HG03575 (cell line): ENCODE measurements at regions not wholly inside any gene's neighbourhood (a gene's known extent, or its start where the extent isn't known, plus 50 kb on each side); places are given as distances from the start of the nearest gene placed in this dataset.
"Not testable (repeated sequence)": the region's sequence is repeated elsewhere in the genome, so short reads cannot be mapped to it uniquely, and the experiment has no call there.

Source experiments
- ATAC-seq: cut with Tn5 transposase; IDR thresholded peaks from one replicate; pipeline ENCODE4 v1.9.1; 2021; ENCODE audit not compliant: unreplicated experiment, insufficient number of reproducible peaks, low FRiP score; ENCODE audit errors: extremely low read depth

DNA sequence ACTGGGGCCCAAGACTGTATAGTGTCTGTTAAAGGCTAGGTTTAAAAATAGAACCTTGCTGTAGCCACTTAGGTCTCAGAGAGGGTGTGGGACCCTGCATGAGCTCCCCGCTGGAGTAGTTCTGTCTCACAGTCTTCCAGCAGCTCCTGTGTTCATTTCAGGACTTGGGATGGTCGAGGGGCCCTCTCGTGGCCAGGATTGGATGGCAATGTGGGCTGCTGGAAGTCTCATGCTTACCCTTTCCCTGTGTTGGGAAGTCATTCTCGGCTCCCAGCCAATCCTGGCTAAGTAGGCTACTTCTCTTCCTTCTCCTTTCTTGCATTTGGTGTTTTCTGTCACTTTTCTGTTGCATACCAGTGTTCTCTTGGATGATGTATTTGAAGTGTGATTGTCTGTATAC lies 284.0 kb upstream of the GCFC2 start:
- ATAC-seq = no peak

DNA sequence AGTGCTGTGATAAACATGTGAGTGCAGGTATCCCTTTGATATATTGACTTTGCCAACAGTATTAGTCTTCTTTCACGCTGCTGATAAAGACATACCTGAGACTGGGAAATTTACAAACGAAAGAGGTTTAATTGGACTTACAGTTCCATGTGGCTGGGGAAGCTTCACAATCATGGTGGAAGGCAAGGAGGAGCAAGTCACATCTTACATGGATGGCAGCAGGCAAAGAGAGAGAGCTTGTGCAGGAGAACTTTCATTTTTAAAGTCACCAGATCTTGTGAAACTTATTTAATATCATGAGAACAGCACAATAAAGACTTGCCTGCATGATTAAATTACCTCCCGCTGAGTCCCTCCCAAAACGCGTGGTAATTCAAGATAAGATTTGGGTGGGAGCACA lies 277.9 kb upstream of the GCFC2 start:
- ATAC-seq = not testable (repeated sequence)

DNA sequence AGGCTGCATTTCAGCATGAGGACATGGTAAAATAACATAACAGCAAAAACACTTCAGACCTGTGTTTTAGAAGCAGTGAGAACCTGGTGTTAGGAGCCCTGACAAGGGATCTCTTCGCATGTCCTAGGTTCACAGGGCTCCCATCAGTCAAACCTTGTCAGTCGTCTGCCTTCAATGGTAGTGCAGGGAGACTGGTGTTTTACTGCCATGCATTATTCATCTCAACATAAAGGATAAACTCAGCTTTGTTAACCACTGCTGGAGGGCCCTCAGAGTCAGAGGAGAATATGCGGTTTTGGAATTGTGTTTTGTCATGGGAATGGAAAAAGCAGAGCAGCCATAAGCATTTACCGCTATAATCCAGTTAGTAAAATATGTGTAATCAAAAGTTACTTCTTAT lies 275.9 kb upstream of the GCFC2 start:
- ATAC-seq = no peak

DNA sequence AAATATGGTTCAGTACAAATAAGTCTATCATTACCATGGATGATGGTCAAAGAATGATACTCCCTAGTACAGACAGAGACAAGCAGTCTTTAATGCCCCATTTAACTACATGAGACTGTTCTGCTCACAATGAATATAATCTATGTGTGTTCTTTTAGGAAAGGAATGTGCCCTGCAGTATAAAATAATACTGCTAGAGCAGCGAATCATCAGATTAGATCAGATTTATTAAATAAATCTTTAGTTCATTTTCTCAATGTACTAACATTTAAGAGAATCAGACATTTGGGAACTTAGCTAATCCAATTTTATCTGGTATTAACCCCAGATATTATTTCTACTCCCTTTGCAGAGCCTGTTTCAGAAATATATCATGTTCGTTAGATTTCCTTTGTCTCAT lies 272.0 kb upstream of the GCFC2 start:
- ATAC-seq = no peak

DNA sequence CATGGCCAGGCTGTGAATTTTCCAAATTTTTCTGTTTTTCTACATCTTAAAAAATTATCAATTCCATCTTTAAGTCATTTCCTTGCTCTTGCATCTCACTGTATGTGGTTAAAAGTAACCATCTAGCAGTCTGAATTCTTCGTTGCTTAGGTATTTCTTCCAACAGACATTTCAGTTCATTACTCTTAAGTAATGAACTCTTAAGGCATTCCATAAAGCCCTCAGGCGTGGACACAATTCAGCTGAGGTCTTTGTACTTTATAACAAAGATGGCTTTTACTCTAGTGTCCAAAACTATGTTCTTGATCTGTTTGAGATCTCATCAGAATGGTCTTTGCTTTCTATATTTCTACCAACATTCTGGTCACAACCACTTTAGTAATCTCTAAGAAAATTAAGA lies 253.9 kb upstream of the GCFC2 start:
- no peak for ATAC-seq

DNA sequence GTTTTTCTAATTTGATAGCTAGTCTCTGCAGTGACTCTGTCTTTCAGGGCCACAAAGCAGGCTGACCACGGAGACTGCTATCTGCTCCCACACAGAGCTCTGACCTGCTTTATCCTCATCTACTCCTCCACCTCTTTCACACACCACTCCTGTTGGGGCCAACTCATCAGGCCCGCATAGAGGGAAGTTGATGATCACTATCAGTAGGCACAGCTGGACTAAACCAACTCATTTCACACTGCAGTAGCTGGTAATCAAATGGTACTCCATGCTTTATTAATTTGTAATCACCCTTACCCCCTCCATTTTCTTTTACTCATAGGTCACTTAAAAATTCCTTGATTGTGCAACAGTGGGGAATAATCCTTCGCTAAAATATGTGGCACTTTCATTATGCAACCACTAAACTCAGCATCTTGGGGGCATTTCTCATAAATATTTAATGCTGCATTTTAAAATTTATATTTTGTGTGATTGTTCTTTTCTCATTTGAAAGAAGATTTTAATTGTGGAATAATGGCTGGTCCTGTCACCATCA lies 249.8 kb upstream of the GCFC2 start:
- ATAC-seq = no peak

DNA sequence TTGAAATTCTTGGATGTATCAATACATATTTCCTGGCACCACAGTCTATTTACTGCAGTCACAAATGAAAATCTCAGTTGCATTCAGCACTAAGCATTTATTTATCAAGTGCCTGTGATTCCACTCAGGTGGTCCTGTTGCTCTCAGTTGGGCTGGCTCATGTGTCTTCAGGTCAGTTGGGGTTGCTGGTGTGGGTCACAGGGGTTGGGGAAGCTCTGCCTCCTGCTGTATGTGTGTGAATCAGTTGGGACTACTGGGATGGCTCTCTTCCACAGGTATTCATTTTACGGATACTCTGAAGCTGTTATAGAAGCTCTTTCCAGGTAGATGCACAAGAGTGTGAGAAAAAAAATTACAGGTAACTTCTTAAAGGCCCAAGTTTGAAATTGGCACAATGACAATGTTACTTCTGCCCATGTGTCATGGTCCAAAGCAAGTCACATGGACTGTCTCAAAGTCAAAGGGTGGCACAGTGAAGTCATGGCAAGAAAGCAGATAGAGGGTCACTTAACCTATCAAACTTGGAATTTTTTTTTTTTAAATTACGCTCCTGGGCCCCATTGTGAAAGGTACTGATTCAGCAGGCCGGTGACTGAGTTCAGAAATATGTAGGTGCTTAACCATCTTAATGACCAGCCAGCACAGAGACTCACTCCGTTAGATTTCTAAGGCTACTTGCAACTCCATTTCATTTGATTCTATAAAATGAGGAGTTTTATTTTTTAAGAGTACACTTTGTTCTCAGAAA lies 249.2 kb upstream of the GCFC2 start:
- ATAC-seq = no peak

DNA sequence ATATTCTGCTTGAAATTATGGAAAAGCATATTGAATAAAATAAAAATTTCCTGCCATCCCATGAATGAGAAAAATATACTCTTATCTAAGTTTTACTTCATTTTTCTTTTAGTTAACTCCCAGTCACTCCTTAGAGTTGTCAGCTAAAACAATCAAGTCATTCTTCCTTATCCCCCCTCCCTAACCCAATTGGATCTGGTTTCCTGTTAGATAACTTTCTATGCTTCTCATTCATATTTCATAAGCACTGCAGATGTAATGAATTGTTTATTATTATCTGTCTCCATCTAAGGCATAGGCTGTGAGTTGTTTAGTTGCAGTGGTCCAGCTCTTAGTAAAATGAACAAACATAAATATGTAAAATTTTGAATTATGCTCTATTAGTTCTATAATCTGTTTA lies 244.0 kb upstream of the GCFC2 start:
- ATAC-seq = no peak

DNA sequence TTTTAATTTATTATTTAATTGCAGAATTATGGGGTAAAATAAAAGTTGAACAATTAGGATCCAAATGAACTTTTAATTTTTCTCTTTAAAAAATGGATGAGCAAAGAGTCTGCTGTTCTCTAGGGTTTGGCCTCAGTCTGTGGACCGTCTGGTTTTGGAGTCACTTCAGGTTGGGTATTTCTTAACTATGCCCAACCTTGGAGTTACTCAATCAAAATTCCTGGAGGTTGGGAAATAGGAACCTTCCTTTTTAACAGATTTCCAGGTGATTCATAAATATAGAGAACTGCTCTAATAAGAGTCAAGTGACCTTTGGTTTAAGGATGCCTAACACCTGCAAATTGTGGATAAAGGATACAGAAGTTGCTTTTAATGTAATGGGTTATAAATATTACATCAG lies 241.5 kb upstream of the GCFC2 start:
- no peak for ATAC-seq

DNA sequence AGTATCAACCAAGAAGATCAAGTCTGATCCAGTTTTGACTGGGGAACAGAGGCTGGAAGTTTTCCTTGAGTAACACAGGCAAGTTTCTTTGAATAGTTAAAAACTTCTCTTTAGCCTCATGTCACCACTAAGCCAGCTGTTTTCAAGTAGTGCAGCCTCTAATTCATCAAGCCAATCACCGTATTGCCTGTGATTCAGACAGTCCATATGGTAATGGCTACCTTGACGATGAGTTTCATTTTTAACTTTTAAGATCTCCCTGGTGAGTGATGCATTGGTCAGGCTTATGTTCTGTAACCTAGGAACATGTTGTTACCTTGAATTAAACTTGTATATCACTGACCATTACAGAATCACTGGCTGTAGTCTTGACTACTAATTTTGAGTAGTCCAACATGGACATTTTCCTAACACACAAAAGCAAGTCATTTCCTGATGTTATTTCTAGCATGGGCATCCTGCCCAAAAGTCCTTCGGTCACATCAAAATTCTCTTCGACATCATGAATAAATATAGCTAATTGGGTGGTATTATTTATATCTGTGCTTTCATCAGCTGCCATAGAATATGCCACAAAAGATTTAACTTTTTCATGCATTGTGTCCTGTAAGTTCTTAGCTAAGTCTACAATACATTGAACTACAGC lies 238.8 kb upstream of the GCFC2 start:
- ATAC-seq = no peak

DNA sequence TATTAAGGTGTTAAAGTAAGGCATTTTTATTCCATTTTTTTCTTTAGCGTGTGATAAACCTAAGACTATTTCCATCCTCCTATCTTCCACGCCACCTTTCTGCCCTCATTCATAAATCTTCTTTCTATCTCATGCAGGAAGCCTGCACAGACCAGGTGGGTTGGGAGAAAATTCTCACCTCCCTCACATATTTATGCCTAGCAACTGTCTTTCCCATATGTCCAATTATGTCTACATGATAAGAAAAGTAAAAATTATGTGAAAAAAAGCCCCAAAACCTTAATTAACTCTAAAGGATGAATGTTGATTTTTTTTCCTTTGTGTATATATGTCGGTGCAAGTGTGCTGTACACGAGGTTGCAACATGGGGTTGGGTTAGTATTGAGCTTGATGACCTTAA lies 225.6 kb upstream of the GCFC2 start:
- ATAC-seq = no peak

DNA sequence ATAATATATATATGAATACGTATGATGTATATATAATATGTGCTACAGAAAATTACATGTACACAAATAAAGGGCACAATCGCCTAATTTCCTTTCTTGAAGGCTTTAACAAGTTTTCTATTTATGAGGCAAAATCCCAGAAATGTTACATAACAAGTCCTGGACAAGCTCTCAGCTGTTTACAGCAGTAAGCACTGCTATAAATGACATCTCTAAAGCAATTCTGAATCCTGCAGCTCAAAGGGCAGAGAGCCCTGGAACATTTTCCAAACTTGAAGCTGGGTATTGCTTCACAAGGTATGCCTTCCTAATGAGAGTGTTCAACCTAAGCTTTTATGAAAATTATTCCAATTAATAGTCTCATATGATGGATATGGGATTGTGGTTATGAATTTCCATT lies 222.3 kb upstream of the GCFC2 start:
- ATAC-seq = no peak

DNA sequence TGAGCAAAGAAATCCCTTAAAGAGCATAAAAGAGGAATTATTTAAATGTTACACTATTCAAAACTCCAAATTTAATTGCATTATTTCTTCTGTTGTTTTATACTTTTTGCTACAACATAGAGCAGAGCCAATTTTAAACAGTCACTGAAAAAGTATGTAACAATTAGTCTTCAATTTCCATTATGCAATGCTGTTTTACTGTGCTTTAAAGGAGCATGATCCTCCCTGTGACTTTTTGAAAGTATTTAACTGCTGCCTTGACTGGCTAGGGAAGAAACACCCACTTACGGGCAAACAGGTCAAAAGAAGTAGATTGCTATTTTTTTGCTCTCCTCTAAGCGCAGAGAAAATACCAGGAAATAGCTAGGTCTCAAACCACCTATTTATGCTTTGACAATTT lies 217.4 kb upstream of the GCFC2 start:
- ATAC-seq = no peak

DNA sequence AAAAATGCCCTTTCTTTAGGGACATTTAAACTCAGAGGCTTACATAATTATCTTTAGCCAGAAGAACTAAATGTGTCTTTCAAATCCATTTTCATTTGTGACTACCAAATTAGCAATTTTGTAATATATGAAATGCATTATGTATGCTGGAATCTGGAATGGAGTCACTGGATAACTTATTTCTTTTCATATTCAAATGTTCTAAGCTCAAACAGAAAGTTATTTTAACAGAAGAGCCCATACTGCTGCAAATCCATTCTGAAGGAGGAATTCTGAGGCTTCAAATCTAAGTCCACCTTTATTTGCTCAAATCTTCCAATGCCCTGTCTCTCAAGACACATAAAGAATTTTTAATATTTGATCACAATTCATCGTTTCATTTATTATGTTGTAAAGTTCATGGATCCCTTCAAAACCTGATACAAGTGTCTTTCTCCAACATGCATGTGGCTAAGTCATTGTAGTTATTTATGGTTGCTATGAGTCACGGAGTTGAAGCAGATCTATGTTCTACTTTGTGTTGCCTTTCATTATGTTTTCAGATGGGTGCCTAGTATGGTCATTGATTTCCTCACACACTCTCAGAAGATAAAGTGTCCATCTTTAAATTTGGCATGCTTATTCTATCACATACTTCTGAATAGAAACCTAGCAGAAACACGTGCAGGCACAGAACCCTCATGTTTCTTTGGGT lies 214.8 kb upstream of the GCFC2 start:
- ATAC-seq = no peak

DNA sequence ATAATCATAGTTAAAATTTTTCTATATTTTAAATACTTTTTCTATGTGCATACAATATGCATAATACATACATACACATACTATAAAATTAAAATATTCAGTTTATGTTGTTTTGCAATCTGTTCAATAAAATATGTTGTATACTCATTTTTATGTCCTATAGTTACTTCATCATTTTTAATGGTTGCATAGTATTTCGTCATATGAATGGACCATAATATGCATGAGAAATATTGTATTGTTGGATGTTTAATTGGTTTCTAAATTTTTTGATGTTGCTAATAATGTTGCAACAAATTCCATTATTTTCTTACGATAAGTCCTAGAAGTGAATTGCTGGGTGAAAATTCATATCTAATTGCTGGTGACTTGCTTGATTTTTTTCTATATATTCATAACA lies 211.5 kb upstream of the GCFC2 start:
- ATAC-seq = no peak

DNA sequence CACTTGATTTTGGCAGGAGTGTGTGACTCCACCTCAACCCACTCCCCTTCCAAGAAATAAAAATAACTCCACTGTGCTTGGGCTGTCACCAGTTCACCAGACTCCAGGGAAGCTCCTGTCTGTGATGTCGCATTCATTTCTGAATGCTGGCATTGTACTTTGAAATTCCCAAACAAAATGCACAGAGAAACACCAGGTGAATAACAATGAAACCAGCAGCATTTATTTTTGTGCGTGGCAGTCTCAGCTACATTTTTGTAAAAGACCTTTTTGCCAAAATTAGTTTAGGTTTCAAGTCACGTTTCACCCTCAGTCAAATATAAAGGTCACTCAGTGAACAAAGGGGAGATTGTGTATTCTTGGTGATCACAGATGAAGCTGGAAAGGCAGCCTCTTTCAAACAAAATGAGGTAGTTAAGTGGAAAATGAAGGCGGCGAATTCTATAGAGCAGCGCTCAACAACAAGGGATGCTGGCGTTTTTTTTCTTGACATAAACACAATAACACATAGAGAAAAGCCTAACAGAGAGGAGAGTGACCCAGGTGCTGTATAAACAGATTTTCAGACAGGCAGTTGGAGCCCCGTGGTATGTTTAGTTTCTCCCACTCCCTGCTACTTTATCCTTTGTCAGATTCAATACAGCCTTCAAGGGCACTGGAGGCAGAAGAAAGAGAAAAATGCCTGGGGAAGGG lies 210.3 kb upstream of the GCFC2 start:
- ATAC-seq = no peak

DNA sequence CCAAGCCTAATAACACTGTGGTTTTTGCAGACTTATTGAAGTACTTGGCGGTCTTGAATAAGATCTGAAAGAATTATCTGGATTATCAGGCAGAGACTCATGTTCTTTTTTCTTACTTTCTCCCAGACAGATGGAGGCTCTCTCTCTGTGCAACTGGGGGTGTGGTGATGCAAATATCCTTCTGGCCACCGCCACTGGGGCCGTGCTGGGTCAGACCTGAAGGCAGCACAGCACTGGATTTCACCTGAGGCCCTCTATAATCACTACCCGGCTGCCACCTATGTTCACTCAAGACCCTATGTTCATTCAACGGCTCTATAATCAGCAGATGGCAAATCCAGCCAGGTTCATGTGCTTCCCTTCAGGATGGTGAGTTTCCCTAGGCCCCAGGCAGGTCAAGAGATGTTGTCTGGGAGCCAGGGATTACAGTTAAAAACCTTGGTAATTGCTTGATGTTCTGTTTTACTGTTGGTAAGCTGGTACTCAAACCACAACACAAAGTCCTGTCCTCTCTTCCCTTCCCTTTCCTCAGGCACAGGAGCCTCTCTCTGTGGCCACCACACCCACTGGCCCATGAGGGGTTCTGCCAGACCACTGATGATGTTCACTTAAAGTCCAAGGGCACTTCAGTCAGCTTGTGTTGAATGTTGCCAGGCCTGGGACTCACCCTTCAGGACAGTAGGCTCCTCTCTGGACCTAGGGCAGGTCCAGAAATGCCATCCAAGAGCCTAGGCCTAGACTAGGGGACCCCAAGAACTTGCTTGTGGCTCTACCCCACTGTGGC lies 205.3 kb upstream of the GCFC2 start:
- no peak for ATAC-seq

DNA sequence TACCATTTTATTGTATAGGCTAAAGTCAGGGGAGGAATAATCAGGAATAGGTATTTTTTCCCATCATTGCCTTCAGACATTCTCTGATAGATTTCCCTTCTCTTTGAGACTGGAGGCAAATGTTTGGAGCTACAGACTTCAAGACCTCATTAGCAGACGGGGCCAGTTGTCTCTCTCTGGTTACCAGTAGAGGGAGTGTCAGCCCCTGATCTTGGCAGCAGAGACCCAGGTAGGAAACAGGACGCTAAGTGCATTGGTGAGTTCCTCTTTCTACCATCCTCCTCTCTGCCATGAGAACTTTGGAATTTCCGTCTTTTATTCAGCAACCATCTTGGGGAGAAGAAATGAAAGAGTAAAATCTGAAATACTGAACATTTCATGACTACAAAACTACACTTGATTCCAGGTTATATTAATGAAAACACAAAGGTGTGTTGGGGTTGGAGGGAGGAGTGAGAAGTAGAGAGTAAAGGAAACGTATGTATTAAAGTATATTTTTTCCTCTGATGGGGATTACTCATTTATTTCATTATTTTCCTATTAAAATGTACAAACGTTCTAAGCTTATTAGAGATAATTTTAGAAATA lies 186.2 kb upstream of the GCFC2 start:
- peak; percentile 67 for ATAC-seq
